ENCODE measurements at regions not wholly inside any gene's neighbourhood (a gene's known extent, or its start where the extent isn't known, plus 50 kb on each side); places are given as distances from the start of the nearest gene placed in this dataset.

DNA sequence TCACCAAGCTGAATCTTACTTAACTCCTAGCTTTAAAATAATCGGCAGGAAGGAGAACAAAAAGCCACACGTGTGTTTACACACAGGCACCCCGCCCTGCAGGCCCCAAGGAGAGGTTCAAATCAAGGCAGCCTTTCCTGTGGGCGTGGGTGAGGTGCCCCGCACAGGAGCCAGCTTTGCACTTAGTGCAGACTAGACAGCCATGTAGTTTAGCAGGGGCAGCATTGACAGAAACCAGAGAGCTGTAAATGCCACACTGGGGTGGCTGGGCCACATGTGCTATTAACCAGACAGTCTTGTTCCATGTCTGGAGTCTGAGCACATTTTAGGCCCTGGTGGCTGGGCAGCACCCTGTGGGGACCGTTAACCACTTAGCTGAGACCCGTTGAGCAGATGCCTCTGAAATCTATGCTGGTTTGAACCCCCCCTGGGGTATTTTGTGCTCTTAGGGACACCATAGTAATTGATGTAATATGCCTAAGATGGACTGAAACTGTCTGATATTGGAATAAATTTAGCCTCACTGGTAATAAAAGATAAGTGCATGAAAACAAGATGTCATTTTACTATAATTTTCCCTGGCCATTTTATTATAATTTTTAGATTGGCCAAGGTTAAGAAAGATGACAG is 106.4 kb upstream of the KCNG1 start (continued):
- TF ChIP-seq RFX1 (IDR thresholded peaks at IDR 0.05) (no peak), ZNF274 (IDR thresholded peaks at IDR 0.05; ENCODE audit: borderline replicate concordance, low read depth, low read length) (no peak), TEAD4 (IDR thresholded peaks at IDR 0.05; ENCODE audit: low read length) (no peak), TEAD4 (CRISPR knock-in tag; IDR thresholded peaks at IDR 0.05; ENCODE audit: borderline replicate concordance) (no peak), TEAD2 (tag; IDR thresholded peaks at IDR 0.05) (no peak), PML (IDR thresholded peaks at IDR 0.05; ENCODE audit: low read length) (no peak), ZNF79 (CRISPR knock-in tag; IDR thresholded peaks at IDR 0.05; ENCODE audit: low read depth) (no peak), LEF1 (IDR thresholded peaks at IDR 0.05) (no peak), ZNF408 (CRISPR knock-in tag; IDR thresholded peaks at IDR 0.05; ENCODE audit: low read depth) (no peak)

- FAIRE-seq: no peak
These were observed 105.3 kb upstream of the KCNG1 start for GRCh38 chr20:51128198-51128597.

More at GRCh38 chr20:51128198-51128597, 105.3 kb upstream of the KCNG1 start:
- no peak overlapping the region for H2AFZ ChIP-seq (ENCODE audit: low read depth, low read length)
- H3K27ac ChIP-seq (ENCODE audit: extremely low read depth, low read depth, low read length): no peak overlapping the region
- in situ Hi-C loops (cut with MboI): no loop called here
- no peaks in the 10 kb centered on the region for H3K36me3 ChIP-seq (ENCODE audit: control insufficient read depth, insufficient read depth, low read length)
- H3K4me2 ChIP-seq (ENCODE audit: insufficient read depth, low read length): no peak overlapping the region
- peaks cover 24 to 54% of the 10 kb centered on the region in 2 experiments; a peak in 4 of 5 replicates for H3K27me3 ChIP-seq (ENCODE audit: control insufficient read depth in 2 of 2, insufficient read depth in 2 of 2, low read length in 2 of 2)
- no peaks in the 10 kb centered on the region for H3K9me3 ChIP-seq (replicated peaks; ENCODE audit: control insufficient read depth, insufficient read depth, low read depth, low read length)
- H3K4me1 ChIP-seq (replicated peaks in 1 of 2; ENCODE audit: control insufficient read depth in 2 of 2, insufficient read depth in 2 of 2, low read length in 2 of 2): no peaks in the 10 kb centered on the region
- H3K9ac ChIP-seq (ENCODE audit: insufficient read depth in 1 of 2, low read depth in 2 of 2, low read length in 2 of 2): no peak overlapping the region
- no peaks in the 10 kb centered on the region for H3K9me1 ChIP-seq (ENCODE audit: control insufficient read depth, insufficient read depth, low read length)
- no peak for TF ChIP-seq KDM1A (IDR thresholded peaks at IDR 0.05)
- no peak for TF ChIP-seq ZFPM2 (CRISPR knock-in tag; IDR thresholded peaks at IDR 0.05)
- no peak for TF ChIP-seq ILF3 (IDR thresholded peaks at IDR 0.05; ENCODE audit: borderline replicate concordance)
- TF ChIP-seq, protein P1, sequence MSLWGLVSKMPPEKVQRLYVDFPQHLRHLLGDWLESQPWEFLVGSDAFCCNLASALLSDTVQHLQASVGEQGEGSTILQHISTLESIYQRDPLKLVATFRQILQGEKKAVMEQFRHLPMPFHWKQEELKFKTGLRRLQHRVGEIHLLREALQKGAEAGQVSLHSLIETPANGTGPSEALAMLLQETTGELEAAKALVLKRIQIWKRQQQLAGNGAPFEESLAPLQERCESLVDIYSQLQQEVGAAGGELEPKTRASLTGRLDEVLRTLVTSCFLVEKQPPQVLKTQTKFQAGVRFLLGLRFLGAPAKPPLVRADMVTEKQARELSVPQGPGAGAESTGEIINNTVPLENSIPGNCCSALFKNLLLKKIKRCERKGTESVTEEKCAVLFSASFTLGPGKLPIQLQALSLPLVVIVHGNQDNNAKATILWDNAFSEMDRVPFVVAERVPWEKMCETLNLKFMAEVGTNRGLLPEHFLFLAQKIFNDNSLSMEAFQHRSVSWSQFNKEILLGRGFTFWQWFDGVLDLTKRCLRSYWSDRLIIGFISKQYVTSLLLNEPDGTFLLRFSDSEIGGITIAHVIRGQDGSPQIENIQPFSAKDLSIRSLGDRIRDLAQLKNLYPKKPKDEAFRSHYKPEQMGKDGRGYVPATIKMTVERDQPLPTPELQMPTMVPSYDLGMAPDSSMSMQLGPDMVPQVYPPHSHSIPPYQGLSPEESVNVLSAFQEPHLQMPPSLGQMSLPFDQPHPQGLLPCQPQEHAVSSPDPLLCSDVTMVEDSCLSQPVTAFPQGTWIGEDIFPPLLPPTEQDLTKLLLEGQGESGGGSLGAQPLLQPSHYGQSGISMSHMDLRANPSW (CRISPR knock-in tag; IDR thresholded peaks at IDR 0.05): no peak
- TF ChIP-seq ZNF253 (CRISPR knock-in tag; conservative IDR thresholded peaks at IDR 0.05): no peak
- TF ChIP-seq POU5F1 (IDR thresholded peaks at IDR 0.05; ENCODE audit: borderline replicate concordance, low read depth, low read length, partially characterized antibody): no peak
- TF ChIP-seq FOS (IDR thresholded peaks at IDR 0.05; ENCODE audit: extremely low read depth, insufficient read length): no peak
- TF ChIP-seq ZNF174 (CRISPR knock-in tag; IDR thresholded peaks at IDR 0.05): no peak
- no peak for TF ChIP-seq NFYB (IDR thresholded peaks at IDR 0.05; ENCODE audit: extremely low read depth, insufficient read length)
- TF ChIP-seq NFE2L1 (tag; IDR thresholded peaks at IDR 0.05; ENCODE audit: borderline replicate concordance, low read depth): no peak
- TF ChIP-seq RFX1 (IDR thresholded peaks at IDR 0.05): no peak
- TF ChIP-seq HDAC8 (tag; IDR thresholded peaks at IDR 0.05): no peak
- no peak for TF ChIP-seq ZNF324 (CRISPR knock-in tag; IDR thresholded peaks at IDR 0.05)
- 0% methylated on average over 4 of the region's 4 CpGs for WGBS (ENCODE audit: insufficient coverage, low coverage, missing lambda C conversion rate)
- no peaks in the 10 kb centered on the region; the same call in 1 of the 2 replicates for H4K20me1 ChIP-seq (replicated peaks; ENCODE audit: control insufficient read depth, insufficient read depth, low read length)
- ChIA-PET POLR2A (interaction anchor here (0.6 kb wide), 1 partner anchor 416 kb away, joined by 3 read pairs; no protein-coding TSS in a partner anchor), CTCF (ENCODE audit: low intra/inter-chr PET ratio) (no interaction called here)
- ATAC-seq (no peak), DNase-seq (ENCODE audit: extremely low read depth in 1 of 4, low spot score in 3 of 4) (no peak)
- H3K4me3 ChIP-seq: no peak overlapping the region
- no peaks in the 10 kb centered on the region for H3K79me2 ChIP-seq (ENCODE audit: control insufficient read depth, insufficient read depth, low read length)
- intact Hi-C loops (cut with micrococcal nuclease): no loop called here
- no TSS peak for BruUV-seq (replicated peaks)

Measured in K562 (cell line).